IMR-90 (cell line): ENCODE measurements at regions not wholly inside any gene's neighbourhood (a gene's known extent, or its start where the extent isn't known, plus 50 kb on each side); places are given as distances from the start of the nearest gene placed in this dataset.

Source experiments
- ATAC-seq: fragments of 200-7000 bp; cut with Tn5 transposase; 2 replicates; pipeline ENCODE4 v1.9.1; 2020; ENCODE audit warnings: low read depth, mild to moderate bottlenecking, moderate library complexity
- BruUV-seq: library from RNA; stranded (reverse); fragments of 400-500 nt; replicated peaks from 2 replicates; lab custom pipeline; 2021; lab: Mats Ljungman, UMichigan
- CTCF ChIA-PET: fragments of 300-600 bp; formaldehyde crosslinking; extraction: SDS; loops from one replicate; lab custom pipeline; 2021; ENCODE audit warnings: antibody characterized with exemption; lab: Yijun Ruan, JAX
- POLR2A ChIA-PET: fragments of 300-600 bp; sonication (Branson Sonifier 250); formaldehyde crosslinking; loops from one replicate; lab custom pipeline; 2022; ENCODE audit warnings: antibody characterized with exemption; ENCODE audit not compliant: unreplicated experiment; lab: Charles Lee
- DNase-seq: peaks from one replicate; pipeline ENCODE4 v3.0.0; 2013
- H2AFZ ChIP-seq: replicated peaks from 2 replicates; pipeline ENCODE3; 2013; ENCODE audit warnings: low read length, mild to moderate bottlenecking; ENCODE audit not compliant: poor library complexity
- H2AK5ac ChIP-seq: 2 replicates; pipeline ENCODE4 v1.6.1; 2013; ENCODE audit warnings: low read depth, low read length, inconsistent platforms
- H2AK9ac ChIP-seq: replicated peaks from 2 replicates; pipeline ENCODE3; 2013; ENCODE audit warnings: mild to moderate bottlenecking, low read depth, low read length, moderate library complexity; ENCODE audit not compliant: poor library complexity
- H2BK120ac ChIP-seq: 2 replicates; pipeline ENCODE4 v1.6.1; 2013; ENCODE audit warnings: low read depth, low read length, inconsistent platforms
- H2BK15ac ChIP-seq: 3 replicates; pipeline ENCODE4 v1.6.1; 2013; ENCODE audit warnings: low read depth, low read length, inconsistent platforms
- H2BK20ac ChIP-seq: 2 replicates; pipeline ENCODE4 v1.6.1; 2013; ENCODE audit warnings: low read depth, mild to moderate bottlenecking, inconsistent platforms, low read length, moderate library complexity
- H2BK5ac ChIP-seq: 2 replicates; pipeline ENCODE4 v1.6.1; 2013; ENCODE audit warnings: mild to moderate bottlenecking, low read depth, low read length, inconsistent platforms; ENCODE audit not compliant: poor library complexity, severe bottlenecking
- H3K14ac ChIP-seq: replicated peaks from 2 replicates; pipeline ENCODE4 v1.6.1; 2013; ENCODE audit warnings: low read depth, low read length, inconsistent platforms
- H3K18ac ChIP-seq: 2 replicates; pipeline ENCODE4 v1.6.1; 2013; ENCODE audit warnings: low read depth, low read length, control low read depth
- H3K23ac ChIP-seq: 2 replicates; pipeline ENCODE4 v1.6.1; 2013; ENCODE audit warnings: low read depth, low read length, inconsistent platforms
- H3K27ac ChIP-seq: 2 replicates; pipeline ENCODE4 v1.5.1; 2013; ENCODE audit warnings: mild to moderate bottlenecking, control low read depth, low read length; ENCODE audit not compliant: insufficient read depth
- H3K27me3 ChIP-seq: 2 replicates; pipeline ENCODE4 v1.6.1; 2013; ENCODE audit warnings: low read length; ENCODE audit not compliant: control insufficient read depth, insufficient read depth
- H3K36me3 ChIP-seq: 2 replicates; pipeline ENCODE4 v1.6.1; 2013; ENCODE audit warnings: low read length, mixed read lengths; ENCODE audit not compliant: control insufficient read depth, insufficient read depth
- H3K4ac ChIP-seq: 2 replicates; pipeline ENCODE4 v1.6.1; 2013; ENCODE audit warnings: low read depth, low read length, inconsistent platforms
- H3K4me1 ChIP-seq: 2 replicates; pipeline ENCODE4 v1.6.1; 2013; ENCODE audit warnings: low read length, mixed read lengths; ENCODE audit not compliant: control insufficient read depth, insufficient read depth
- H3K4me2 ChIP-seq: 2 replicates; pipeline ENCODE4 v1.6.1; 2013; ENCODE audit warnings: low read depth, mild to moderate bottlenecking, control low read depth, low read length, moderate library complexity
- H3K4me3 ChIP-seq: 2 replicates; pipeline ENCODE4 v1.5.1; 2013; ENCODE audit warnings: low read depth, mild to moderate bottlenecking, control low read depth, low read length, moderate library complexity; ENCODE audit not compliant: insufficient read depth
- H3K56ac ChIP-seq: 2 replicates; pipeline ENCODE4 v1.6.1; 2013; ENCODE audit warnings: low read length, inconsistent platforms; ENCODE audit not compliant: insufficient read depth; ENCODE audit errors: extremely low read depth
- H3K79me1 ChIP-seq, 2 experiments: 2 replicates each; pipeline ENCODE4 v1.6.1; 2013; ENCODE audit warnings: low read length in 2 of 2, inconsistent platforms in 1 of 2, low read depth in 1 of 2
- H3K9ac ChIP-seq: 2 replicates; pipeline ENCODE4 v1.6.1; 2013; ENCODE audit warnings: low read depth, low read length, control low read depth
- H3K9me1 ChIP-seq: 2 replicates; pipeline ENCODE4 v1.6.1; 2013; ENCODE audit warnings: low read length, inconsistent platforms; ENCODE audit not compliant: insufficient read depth
- H3K9me3 ChIP-seq: 2 replicates; pipeline ENCODE4 v1.6.1; 2013; ENCODE audit warnings: low read length; ENCODE audit not compliant: control insufficient read depth, insufficient read depth
- H4K20me1 ChIP-seq: 2 replicates; pipeline ENCODE4 v1.6.1; 2013; ENCODE audit warnings: low read length, inconsistent platforms; ENCODE audit not compliant: insufficient read depth
- H4K5ac ChIP-seq: 2 replicates; pipeline ENCODE4 v1.6.1; 2013; ENCODE audit warnings: mild to moderate bottlenecking, low read depth, low read length, control low read depth
- H4K8ac ChIP-seq, 2 experiments: 2 replicates each; pipeline ENCODE4 v1.6.1; 2013; ENCODE audit warnings: low read depth in 2 of 2, low read length in 2 of 2, control low read depth in 1 of 2, inconsistent platforms in 1 of 2
- H4K91ac ChIP-seq: 2 replicates; pipeline ENCODE4 v1.6.1; 2013; ENCODE audit warnings: low read depth, low read length, inconsistent platforms; ENCODE audit not compliant: insufficient read depth
- CHD1 ChIP-seq: IDR thresholded peaks from 2 replicates; pipeline ENCODE4 v1.6.1; 2012; ENCODE audit warnings: low read depth, low read length, improper control_type of control experiment
- MAFK ChIP-seq: IDR thresholded peaks from 2 replicates; pipeline ENCODE4 v1.6.1; 2012; ENCODE audit warnings: low read depth, low read length, improper control_type of control experiment
- POLR2A ChIP-seq: IDR thresholded peaks from 2 replicates; pipeline ENCODE4 v1.6.1; 2012; ENCODE audit warnings: mild to moderate bottlenecking, low read depth, low read length
- RFX5 ChIP-seq: IDR thresholded peaks from 2 replicates; pipeline ENCODE4 v1.8.0; 2012; ENCODE audit warnings: low read depth, mild to moderate bottlenecking, low read length, moderate library complexity
- dilution Hi-C: fragments of 300-500 bp; cut with HindIII; formaldehyde crosslinking; loops from one replicate; pipeline ENCODE4 v1.14.3; 2018; ENCODE audit warnings: low sequenced_read_pairs; ENCODE audit not compliant: unreplicated experiment
- in situ Hi-C: fragments of 300-500 bp; cut with MboI; formaldehyde crosslinking; loops from 3 replicates; pipeline ENCODE4 v1.14.3; 2019; ENCODE audit warnings: low sequenced_read_pairs, inconsistent platforms, mixed read lengths
- intact Hi-C: fragments of 100-400 bp; cut with micrococcal nuclease; formaldehyde crosslinking; loops from 2 replicates; pipeline ENCODE4 v1.10.0; 2022
- TF ChIP-seq, protein P1 (sequence below): conservative IDR thresholded peaks from 2 replicates; pipeline ENCODE4 v1.5.1; 2012; ENCODE audit warnings: mild to moderate bottlenecking, low read depth, low read length, improper control_type of control experiment
- TF ChIP-seq, protein P2 (sequence below): fragments of 150-350 bp; IDR thresholded peaks from 2 replicates; pipeline ENCODE4 v1.6.1; 2017; ENCODE audit warnings: mild to moderate bottlenecking, antibody characterized with exemption, low read length, low read depth

- H3K4me3 ChIP-seq: no peak overlapping the region
- no peaks in the 10 kb centered on the region for H3K4me1 ChIP-seq
- BruUV-seq: no TSS peak
- no peak overlapping the region for H3K4ac ChIP-seq
- no peak for TF ChIP-seq MAFK
- TF ChIP-seq, protein P1, sequence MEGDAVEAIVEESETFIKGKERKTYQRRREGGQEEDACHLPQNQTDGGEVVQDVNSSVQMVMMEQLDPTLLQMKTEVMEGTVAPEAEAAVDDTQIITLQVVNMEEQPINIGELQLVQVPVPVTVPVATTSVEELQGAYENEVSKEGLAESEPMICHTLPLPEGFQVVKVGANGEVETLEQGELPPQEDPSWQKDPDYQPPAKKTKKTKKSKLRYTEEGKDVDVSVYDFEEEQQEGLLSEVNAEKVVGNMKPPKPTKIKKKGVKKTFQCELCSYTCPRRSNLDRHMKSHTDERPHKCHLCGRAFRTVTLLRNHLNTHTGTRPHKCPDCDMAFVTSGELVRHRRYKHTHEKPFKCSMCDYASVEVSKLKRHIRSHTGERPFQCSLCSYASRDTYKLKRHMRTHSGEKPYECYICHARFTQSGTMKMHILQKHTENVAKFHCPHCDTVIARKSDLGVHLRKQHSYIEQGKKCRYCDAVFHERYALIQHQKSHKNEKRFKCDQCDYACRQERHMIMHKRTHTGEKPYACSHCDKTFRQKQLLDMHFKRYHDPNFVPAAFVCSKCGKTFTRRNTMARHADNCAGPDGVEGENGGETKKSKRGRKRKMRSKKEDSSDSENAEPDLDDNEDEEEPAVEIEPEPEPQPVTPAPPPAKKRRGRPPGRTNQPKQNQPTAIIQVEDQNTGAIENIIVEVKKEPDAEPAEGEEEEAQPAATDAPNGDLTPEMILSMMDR: no peak
- TF ChIP-seq, protein P2, sequence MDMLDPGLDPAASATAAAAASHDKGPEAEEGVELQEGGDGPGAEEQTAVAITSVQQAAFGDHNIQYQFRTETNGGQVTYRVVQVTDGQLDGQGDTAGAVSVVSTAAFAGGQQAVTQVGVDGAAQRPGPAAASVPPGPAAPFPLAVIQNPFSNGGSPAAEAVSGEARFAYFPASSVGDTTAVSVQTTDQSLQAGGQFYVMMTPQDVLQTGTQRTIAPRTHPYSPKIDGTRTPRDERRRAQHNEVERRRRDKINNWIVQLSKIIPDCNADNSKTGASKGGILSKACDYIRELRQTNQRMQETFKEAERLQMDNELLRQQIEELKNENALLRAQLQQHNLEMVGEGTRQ: no peak
- no peak for TF ChIP-seq RFX5
- TF ChIP-seq CHD1: no peak
- no peak for TF ChIP-seq POLR2A
- H2AK9ac ChIP-seq: no peak overlapping the region
- H2BK20ac ChIP-seq: no peak overlapping the region
- in situ Hi-C loops (no loop called here), intact Hi-C loops (no loop called here), dilution Hi-C loops (no loop called here)
- H3K9ac ChIP-seq: no peak overlapping the region
- no peak overlapping the region for H3K14ac ChIP-seq
- no peak overlapping the region for H2BK15ac ChIP-seq
- no peak overlapping the region for H4K8ac ChIP-seq
- H4K91ac ChIP-seq: no peak overlapping the region
- H3K36me3 ChIP-seq: no peaks in the 10 kb centered on the region
- no peaks in the 10 kb centered on the region for H3K27me3 ChIP-seq
- no peak overlapping the region for H3K18ac ChIP-seq
- no peak overlapping the region for H2BK5ac ChIP-seq
- DNase-seq (no peak), ATAC-seq (no peak)
- no peaks in the 10 kb centered on the region for H3K79me1 ChIP-seq
- no peak overlapping the region for H4K5ac ChIP-seq
- no peak overlapping the region for H2BK120ac ChIP-seq
- no peak overlapping the region for H2AK5ac ChIP-seq
- no peak overlapping the region for H2AFZ ChIP-seq
- no peaks in the 10 kb centered on the region for H3K9me1 ChIP-seq
- H3K9me3 ChIP-seq: peaks cover 9% of the 10 kb centered on the region
- ChIA-PET POLR2A (no interaction called here), CTCF (no interaction called here)
- H4K20me1 ChIP-seq: no peaks in the 10 kb centered on the region
- no peak overlapping the region for H3K4me2 ChIP-seq
- no peak overlapping the region for H3K23ac ChIP-seq
- H3K27ac ChIP-seq: no peak overlapping the region
- no peak overlapping the region for H3K56ac ChIP-seq
Observed at GRCh38 chr5:27969157-27969556, 930.8 kb upstream of the CDH9 start.
